AG04450 (cell line): ENCODE measurements at regions not wholly inside any gene's neighbourhood (a gene's known extent, or its start where the extent isn't known, plus 50 kb on each side); places are given as distances from the start of the nearest gene placed in this dataset.

Source experiments
- CTCF ChIA-PET: fragments of 300-600, 350-600 bp; formaldehyde crosslinking; extraction: SDS; loops from one replicate; lab custom pipeline; 2022; ENCODE audit warnings: antibody characterized with exemption, inconsistent platforms; lab: Charles Lee
- POLR2A ChIA-PET: fragments of 350-600 bp; formaldehyde crosslinking; extraction: SDS; loops from one replicate; lab custom pipeline; 2021; ENCODE audit warnings: antibody characterized with exemption, inconsistent platforms; lab: Yijun Ruan, JAX
- DNase-seq: peaks from one replicate; pipeline ENCODE4 v3.0.0-alpha.2; 2011; ENCODE audit warnings: low read depth, low spot score
- H3K27ac ChIP-seq: one replicate; pipeline ENCODE4 v1.5.1; 2012; ENCODE audit warnings: low read depth, low read length, control low read depth
- H3K27me3 ChIP-seq: one replicate; pipeline ENCODE4 v1.6.0; 2012; ENCODE audit warnings: low read length; ENCODE audit not compliant: control insufficient read depth, insufficient read depth
- H3K4me3 ChIP-seq: 2 replicates; pipeline ENCODE4 v1.5.1; 2011; ENCODE audit warnings: mild to moderate bottlenecking, low read depth, low read length, control low read depth
- H3K9me3 ChIP-seq: 2 replicates; pipeline ENCODE4 v1.5.1; 2012; ENCODE audit warnings: low read length; ENCODE audit not compliant: control insufficient read depth, insufficient read depth
- CTCF ChIP-seq: IDR thresholded peaks from 2 replicates; pipeline ENCODE4 v1.5.1; 2011; ENCODE audit warnings: low read depth, low read length, control low read depth, inconsistent platforms

DNA sequence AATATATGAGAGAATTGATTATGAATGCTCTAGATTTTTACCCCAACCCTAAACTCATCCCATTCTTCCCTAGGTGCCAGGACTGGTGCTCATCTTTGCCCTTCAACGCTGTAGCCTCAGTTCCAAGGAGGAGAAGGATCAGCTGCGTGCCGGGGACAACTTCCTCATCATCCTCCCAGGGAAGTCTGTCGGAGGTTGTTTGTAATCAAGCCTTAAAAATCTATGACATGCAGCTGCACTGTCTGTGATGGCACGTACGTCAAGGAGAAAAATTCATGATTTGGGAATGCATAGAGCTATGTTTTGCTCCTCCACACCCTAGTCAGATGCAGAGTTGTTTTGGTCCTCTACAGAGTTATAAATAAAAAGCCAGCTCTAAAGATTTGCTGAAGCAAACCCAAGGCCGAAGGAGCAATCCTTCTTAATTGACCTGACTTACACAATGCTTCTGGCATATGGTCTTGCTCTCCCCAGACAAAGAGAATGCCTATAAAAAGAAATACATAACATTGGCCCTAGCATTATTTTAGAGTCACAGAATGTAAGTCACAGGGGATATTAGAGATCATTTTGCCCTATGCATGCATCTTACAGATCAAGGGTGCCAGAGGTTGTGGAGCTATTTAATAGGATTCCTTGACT is 244.2 kb downstream of the HIVEP2 start:
- Histone ChIP-seq H3K27me3 (no peaks in the 10 kb centered on the region), H3K9me3 (no peaks in the 10 kb centered on the region), H3K27ac (no peak overlapping the region), H3K4me3 (no peak overlapping the region)
- DNase-seq, result no peak
- POLR2A ChIA-PET, result no interaction called here
- CTCF ChIA-PET, result interaction anchor here (0.7 to 1.0 kb wide), 3 partner anchors 8 to 226 kb away, joined by 3 to 4 read pairs (median 4); no protein-coding TSS in a partner anchor
- TF ChIP-seq CTCF, result no peak
